ENCODE measurements at regions not wholly inside any gene's neighbourhood (a gene's known extent, or its start where the extent isn't known, plus 50 kb on each side); places are given as distances from the start of the nearest gene placed in this dataset.

- TF ChIP-seq ZNF274 (IDR thresholded peaks at IDR 0.05; ENCODE audit: low read depth, low read length): no peak
- TF ChIP-seq YY1 (IDR thresholded peaks at IDR 0.05; ENCODE audit: insufficient read depth, insufficient read length): no peak
These were observed 540.2 kb downstream of the MMUT start for GRCh38 chr6:48922837-48923236.

Measured in NT2/D1 (cell line).